Daoy (cell line): ENCODE measurements at regions not wholly inside any gene's neighbourhood (a gene's known extent, or its start where the extent isn't known, plus 50 kb on each side); places are given as distances from the start of the nearest gene placed in this dataset.

Source experiments
- DNase-seq: peaks from one replicate; pipeline ENCODE4 v3.0.0-alpha.2; 2015; ENCODE audit warnings: low read depth

- no peak for DNase-seq
Observed at GRCh38 chr18:45266023-45266422, 349.3 kb upstream of the SLC14A2 start.

DNA sequence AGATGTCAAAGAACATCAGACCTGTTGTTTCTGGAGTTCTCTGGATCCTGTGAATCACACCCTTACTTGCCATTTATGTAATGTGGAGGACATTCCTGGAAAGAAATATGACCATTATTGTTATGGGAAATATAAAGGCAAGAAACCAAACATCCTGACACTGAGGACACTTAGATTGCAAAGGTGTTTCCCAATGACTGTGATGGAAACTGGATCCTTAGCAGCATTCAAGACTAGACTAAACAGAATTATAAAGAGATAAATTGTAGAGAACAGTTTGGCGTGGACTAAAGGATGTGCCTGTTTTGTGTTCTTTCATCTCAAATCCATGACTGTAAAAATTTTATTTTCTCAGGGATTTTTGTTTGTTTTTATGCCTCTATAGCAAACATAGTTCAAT lies 347.7 kb upstream of the SLC14A2 start:
- no peak for DNase-seq

DNA sequence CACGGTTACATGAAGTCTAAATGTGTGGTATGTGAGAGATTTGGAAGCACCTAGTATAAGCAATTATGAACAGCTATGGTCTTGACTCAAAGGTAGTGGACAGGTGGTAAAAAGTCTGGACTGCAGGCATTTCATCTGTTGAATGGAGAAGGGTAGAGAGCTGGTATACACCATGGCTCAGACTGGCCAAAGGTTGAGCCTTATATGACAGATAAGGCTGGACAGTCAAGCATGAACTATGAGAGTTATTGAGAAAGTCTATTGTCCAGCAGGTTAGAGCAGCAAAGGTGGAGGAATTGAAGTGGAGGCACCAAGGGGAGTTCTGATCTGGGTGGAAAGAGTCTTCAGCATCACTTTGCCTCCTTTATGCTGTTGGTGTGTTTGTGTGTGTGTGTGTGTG lies 346.7 kb upstream of the SLC14A2 start:
- no peak for DNase-seq

GRCh38 chr18:45270289-45270771 lies 344.9 kb upstream of the SLC14A2 start:
- no peak for DNase-seq

DNA sequence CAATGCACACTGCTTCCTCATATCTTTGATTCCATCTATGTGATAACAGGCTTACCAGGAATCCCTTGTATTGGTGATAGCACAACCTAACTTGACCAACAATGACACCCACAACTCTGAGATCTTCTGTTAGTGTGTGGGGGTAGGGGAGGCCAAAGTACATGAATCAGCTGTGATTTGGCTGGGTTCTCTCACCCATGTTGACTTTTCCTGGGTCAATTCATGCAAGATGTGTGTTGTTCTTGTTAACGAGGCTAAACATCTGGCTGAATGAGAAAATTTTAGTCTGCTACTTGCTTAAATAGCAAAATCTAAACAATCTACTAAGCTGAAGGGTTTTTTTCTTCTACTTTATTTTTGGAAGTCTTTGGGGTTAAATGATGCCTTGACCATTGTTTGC lies 341.2 kb upstream of the SLC14A2 start:
- DNase-seq: no peak

- no peak for DNase-seq
Observed at GRCh38 chr18:45275367-45276113, 339.7 kb upstream of the SLC14A2 start.

DNA sequence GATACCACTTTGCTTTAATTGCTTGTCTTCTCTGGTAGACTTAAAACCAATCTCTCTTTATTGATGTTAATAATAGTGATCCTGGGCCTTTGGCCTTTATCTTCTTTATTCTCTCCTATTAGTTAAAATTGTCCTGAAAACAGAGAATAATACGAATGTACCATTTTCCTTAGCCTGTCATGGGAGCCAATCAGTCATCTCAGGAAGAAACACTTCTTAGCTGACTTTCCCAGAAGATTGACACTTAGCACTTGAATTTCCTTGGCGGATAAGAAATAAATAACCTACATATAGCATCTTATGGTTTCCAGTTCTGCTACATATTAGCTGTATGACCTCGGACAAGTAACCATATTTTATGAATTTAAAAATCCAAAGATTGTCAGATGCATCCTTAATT lies 338.4 kb upstream of the SLC14A2 start:
- DNase-seq: no peak

GRCh38 chr18:45277908-45278307 lies 337.4 kb upstream of the SLC14A2 start:
- no peak for DNase-seq

- DNase-seq: no peak
Observed at GRCh38 chr18:45280481-45281276, 334.6 kb upstream of the SLC14A2 start.

DNA sequence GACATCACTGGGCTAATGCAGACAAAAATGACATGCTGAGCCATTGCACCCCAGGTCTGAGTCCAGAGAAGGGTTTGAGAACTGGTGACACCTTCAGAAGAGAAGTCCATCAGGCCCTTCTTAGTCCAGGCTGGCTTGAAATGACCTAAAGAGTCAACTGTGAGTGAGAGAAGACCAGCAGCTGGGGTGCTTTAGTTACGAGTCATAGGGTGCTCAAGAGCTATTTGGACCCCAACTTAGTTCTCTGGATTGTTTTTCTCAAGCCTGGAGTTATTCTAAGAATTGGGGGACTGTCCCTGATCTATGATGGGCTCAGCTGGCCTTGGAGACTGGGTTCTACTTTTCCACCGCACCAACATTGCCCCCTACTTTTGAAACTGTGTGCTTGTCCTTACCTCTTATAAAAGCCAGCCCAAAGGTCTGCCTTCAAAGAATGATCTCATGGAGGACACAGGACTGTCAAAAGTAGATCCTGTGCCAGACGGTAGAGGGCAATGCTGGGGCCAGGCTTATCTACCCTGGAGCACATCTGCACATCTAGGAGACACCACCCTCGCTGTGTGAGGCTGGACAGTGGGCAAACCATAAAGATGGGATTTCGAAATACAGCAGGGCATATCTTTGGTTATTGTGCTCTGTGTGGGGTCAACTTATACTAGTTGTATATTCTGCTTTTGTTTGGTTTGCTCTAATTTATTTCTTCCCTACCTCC lies 333.0 kb upstream of the SLC14A2 start:
- no peak for DNase-seq

GRCh38 chr18:45284174-45284573 lies 331.1 kb upstream of the SLC14A2 start:
- no peak for DNase-seq

DNA sequence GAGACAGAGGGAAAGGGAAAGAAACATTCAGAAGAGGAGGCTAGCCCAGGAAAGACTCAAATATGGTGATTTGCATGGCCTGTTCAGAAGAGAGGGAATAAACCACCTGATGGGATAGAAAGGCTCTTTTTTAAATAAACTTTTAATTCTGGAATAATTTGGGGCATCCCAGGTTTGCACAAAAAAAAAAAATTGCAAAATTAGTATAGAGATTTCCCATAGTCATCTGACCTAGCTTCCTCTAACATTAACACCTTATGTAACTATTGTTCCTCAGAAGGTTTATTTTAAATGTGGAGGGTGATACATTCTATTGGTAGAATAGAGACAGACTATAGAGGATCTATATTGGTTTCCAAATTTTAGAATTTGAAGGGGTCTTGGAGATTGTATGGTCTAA lies 330.4 kb upstream of the SLC14A2 start:
- no peak for DNase-seq

GRCh38 chr18:45285251-45285650 lies 330.0 kb upstream of the SLC14A2 start:
- no peak for DNase-seq

GRCh38 chr18:45286431-45286830 lies 328.8 kb upstream of the SLC14A2 start:
- no peak for DNase-seq

GRCh38 chr18:45287531-45287930 lies 327.7 kb upstream of the SLC14A2 start:
- DNase-seq: no peak

- no peak for DNase-seq
Observed at GRCh38 chr18:45290364-45290763, 324.9 kb upstream of the SLC14A2 start.

DNA sequence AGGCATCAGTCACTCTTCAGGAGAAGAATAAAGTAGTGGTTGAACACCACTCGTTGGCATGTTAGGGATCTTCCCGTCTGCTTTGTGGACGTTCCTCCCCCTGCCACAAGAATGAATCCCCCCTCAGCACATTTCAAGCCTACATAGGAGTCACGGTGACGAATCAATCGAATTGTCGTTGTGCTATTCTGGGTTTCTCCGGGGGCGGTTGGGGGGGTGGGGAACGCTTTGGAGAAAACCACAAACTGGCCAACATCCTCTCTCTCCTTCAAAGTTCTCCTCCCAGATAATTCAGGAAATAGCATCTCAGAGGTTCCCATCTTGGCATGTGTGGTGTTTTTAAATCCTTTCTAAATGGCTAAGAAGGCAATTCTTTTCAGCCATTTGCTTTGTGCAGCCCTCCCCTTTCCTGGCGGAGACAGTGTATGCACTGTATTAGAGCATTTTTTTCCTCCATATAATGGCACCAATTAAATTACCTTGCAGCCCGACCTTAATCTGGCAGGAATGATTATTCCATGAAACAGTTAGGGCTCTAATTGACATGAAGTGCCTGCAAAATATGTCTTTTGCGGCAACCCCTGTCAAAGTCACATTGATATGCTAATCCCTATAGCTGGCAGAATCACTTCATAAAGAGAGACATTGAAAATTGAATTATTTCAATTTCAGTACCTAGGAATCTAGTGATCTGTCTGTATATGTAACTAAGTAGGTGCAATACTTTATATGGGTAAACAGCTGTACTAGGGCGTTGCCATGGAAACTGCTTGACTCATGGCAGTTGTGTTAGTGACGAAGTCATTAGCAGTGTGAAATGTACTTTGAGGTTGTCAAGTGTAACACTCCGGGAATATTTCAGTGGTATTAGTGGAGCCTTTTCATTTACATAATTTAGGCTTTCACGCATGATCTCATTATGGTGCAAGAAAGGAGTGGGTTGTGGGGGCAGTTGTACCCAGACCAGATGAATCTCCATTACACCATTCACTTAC lies 323.4 kb upstream of the SLC14A2 start:
- peak; percentile 46 for DNase-seq

- DNase-seq: no peak
Observed at GRCh38 chr18:45295388-45295787, 319.9 kb upstream of the SLC14A2 start.

DNA sequence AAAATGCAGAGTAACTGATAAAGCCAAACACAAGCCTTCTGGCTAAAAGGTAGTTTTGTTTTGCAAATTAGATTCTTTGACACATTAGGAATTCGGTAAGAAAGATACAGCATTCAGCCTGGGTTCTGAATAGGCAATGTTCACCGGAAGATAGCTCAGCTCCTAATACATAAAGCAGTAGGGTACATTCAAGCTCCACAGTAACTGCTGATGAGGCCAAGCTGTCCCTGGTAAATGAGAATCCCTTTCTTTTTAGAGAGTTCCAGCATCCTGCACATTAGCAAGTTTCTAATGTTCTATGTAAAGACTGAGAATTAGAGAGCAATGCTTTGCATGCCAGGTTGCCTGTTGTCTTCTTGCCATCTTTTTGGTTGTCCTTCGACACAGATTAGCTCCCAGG lies 316.3 kb upstream of the SLC14A2 start:
- DNase-seq: no peak

DNA sequence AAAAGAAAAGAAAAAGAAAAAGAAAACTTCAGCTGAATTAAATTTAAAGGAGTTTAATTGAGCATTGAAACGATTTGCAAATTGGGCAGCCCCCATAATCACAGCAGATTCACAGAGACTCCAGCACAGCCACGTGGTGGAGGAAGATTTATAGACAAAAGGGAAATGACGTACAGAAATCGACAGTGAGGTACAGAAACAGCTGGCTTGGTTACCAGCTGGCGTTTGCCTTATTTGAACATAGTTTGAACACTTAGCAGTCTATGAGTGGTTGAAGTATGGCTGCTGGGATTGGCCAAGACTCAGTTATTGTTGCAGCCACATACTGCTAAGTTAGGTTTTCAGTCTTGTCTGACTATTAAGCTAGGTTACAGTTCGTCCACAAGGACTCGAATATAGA lies 312.2 kb upstream of the SLC14A2 start:
- DNase-seq: no peak

DNA sequence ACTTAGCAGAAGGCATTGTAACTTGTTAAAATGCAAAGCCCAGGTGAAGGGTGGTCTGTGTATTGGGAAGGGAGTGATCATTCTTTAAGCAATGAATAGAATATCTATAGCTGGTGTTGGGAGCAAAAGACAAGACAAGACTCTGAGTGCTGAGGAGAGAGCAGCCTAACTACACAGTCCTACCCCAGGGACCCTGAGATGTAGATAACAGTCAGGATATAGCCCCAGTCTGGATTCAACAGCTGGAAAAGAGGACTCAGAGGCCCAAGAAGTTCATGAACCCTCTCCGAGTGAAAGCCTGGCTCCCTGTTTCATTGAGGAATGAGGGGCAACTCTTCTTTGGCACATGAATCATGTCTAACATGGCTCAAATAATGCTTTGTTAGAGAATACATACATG lies 310.7 kb upstream of the SLC14A2 start:
- no peak for DNase-seq
